ENCODE measurements at regions not wholly inside any gene's neighbourhood (a gene's known extent, or its start where the extent isn't known, plus 50 kb on each side); places are given as distances from the start of the nearest gene placed in this dataset.

DNA sequence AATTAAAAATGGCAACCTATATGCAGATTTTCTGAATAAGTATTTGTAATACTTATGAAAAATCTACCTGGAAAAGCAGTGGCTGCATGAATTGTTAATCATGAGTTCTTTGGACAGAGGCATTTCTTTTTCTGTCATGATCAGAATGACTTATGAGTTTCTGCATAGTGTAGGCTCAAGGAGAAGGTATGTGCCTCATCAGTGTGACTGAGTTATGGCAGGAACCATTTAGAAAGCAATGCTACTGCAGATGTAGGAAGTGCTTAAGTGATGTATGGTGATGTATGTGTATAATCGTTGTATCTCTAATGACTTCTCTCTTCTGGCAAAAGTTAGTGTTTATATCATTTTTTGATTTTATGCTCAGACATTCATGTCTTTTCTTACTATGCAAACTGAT, 816.4 kb upstream of the FBXO33 start:
- H3K27ac ChIP-seq = no peak overlapping the region
- no peaks in the 10 kb centered on the region for H3K36me3 ChIP-seq
- intact Hi-C loops (cut with DNase I) = no loop called here
- WGBS, 2 donors = 41 to 71% methylated on average over 1 of the region's 1 CpG
- TF ChIP-seq CTCF (IDR thresholded peaks at IDR 0.05) = no peak
- H3K9me3 ChIP-seq = no peaks in the 10 kb centered on the region
- FAIRE-seq (no peak), DNase-seq (no peak), ATAC-seq (no peak)
- no peaks in the 10 kb centered on the region for H3K27me3 ChIP-seq
- H3K4me3 ChIP-seq = no peak overlapping the region
- H3K4me1 ChIP-seq = no peaks in the 10 kb centered on the region

DNA sequence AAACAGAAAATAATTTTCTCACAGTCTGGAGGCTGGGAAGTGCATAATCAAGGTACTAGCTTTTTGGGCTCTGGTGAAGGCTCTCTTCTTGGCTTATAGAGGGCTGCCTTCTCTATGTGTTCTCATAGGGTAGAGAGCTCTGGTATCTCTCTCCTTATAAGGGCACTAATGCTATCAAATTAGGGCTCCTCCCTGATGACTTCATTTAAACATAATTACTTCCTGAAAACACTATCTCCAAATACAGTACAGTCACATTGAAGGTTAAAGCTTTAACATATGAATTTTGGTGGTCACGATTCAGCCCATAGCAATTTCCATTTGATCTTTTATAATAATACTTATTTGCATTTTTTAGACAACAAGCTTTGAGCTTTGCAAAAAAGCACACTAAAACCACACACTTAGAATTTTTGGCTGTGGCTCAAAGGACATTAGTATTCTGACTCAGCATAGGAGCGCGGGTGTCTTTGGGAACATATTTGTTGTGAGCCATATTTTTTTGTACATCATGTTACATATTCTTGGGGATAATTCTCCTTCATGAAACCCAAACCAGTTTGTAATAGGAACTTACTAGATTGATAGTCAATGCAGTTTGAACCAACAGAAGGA, 808.1 kb upstream of the FBXO33 start:
- Histone ChIP-seq H3K27me3 (no peaks in the 10 kb centered on the region), H3K4me3 (no peak overlapping the region), H3K9me3 (no peaks in the 10 kb centered on the region), H3K4me1 (no peaks in the 10 kb centered on the region), H3K27ac (no peak overlapping the region), H3K36me3 (no peaks in the 10 kb centered on the region)
- DNase-seq (no peak), ATAC-seq (no peak), FAIRE-seq (no peak)
- WGBS, 2 donors = 80 to 91% methylated on average over 3 of the region's 3 CpGs
- intact Hi-C loops (cut with DNase I) = no loop called here
- no peak for TF ChIP-seq CTCF (IDR thresholded peaks at IDR 0.05)

GRCh38 chr14:40232302-40232701, 800.1 kb upstream of the FBXO33 start:
- no peaks in the 10 kb centered on the region for H3K36me3 ChIP-seq
- no peaks in the 10 kb centered on the region for H3K4me1 ChIP-seq
- no peaks in the 10 kb centered on the region for H3K27me3 ChIP-seq
- FAIRE-seq (no peak), DNase-seq (no peak), ATAC-seq (no peak)
- WGBS, 2 donors = 50 to 69% methylated on average over 2 of the region's 2 CpGs
- H3K9me3 ChIP-seq = no peaks in the 10 kb centered on the region
- no peak for TF ChIP-seq CTCF (IDR thresholded peaks at IDR 0.05)
- intact Hi-C loops (cut with DNase I) = no loop called here
- H3K4me3 ChIP-seq = no peak overlapping the region
- no peak overlapping the region for H3K27ac ChIP-seq

DNA sequence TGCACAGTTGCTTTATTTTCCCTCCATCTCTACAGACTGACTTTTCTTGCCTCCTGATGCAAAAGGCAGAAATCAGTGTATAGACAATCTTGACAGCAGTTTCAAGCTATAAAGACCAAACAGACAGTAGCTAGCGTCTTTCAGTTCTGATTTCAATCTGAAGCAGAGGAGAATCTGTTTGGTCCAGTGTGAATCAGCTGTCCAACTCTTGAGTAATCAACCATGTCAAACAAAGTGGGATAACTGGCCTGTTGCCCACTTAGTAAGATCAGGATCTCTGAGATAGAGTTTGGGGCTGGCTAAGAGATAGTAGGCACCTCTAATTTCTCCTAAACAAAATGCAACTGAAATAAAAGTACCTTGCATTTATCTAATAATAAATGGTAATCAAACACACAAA, 797.4 kb upstream of the FBXO33 start:
- no peaks in the 10 kb centered on the region for H3K9me3 ChIP-seq
- intact Hi-C loops (cut with DNase I) = no loop called here
- FAIRE-seq (no peak), ATAC-seq (no peak), DNase-seq (no peak)
- H3K4me1 ChIP-seq = no peaks in the 10 kb centered on the region
- no peaks in the 10 kb centered on the region for H3K36me3 ChIP-seq
- H3K27me3 ChIP-seq = no peaks in the 10 kb centered on the region
- 54 to 81% methylated on average over 1 of the region's 1 CpG for WGBS, 2 donors
- no peak overlapping the region for H3K27ac ChIP-seq
- TF ChIP-seq CTCF (IDR thresholded peaks at IDR 0.05) = no peak
- no peak overlapping the region for H3K4me3 ChIP-seq

DNA sequence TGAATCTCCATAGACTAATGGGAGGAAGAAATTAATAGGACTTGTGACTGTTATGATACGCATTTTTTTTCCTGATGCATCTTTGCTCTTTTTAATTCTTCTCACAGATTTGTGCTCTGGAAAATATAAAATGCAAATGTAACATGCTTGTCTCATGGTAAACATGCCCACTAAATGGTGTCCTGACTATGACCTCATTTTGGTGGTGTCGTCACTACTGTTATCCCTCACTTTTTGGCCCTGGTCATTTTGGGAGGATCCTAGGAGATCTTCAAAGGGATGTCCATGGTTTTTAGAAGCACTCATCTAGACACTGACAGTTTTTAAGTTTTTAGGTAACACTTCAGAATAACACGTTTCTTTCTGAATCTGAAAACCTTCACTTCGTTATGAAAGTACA, 790.8 kb upstream of the FBXO33 start:
- H3K9me3 ChIP-seq = no peaks in the 10 kb centered on the region
- ATAC-seq (no peak), DNase-seq (no peak), FAIRE-seq (no peak)
- TF ChIP-seq CTCF (IDR thresholded peaks at IDR 0.05) = no peak
- WGBS, 2 donors = 71 to 88% methylated on average over 4 of the region's 4 CpGs
- intact Hi-C loops (cut with DNase I) = no loop called here
- H3K4me1 ChIP-seq = no peaks in the 10 kb centered on the region
- H3K27me3 ChIP-seq = no peaks in the 10 kb centered on the region
- no peak overlapping the region for H3K27ac ChIP-seq
- no peak overlapping the region for H3K4me3 ChIP-seq
- H3K36me3 ChIP-seq = no peaks in the 10 kb centered on the region

Measured in pancreas (tissue), 10 donors.